ENCODE measurements at regions not wholly inside any gene's neighbourhood (a gene's known extent, or its start where the extent isn't known, plus 50 kb on each side); places are given as distances from the start of the nearest gene placed in this dataset.

DNA sequence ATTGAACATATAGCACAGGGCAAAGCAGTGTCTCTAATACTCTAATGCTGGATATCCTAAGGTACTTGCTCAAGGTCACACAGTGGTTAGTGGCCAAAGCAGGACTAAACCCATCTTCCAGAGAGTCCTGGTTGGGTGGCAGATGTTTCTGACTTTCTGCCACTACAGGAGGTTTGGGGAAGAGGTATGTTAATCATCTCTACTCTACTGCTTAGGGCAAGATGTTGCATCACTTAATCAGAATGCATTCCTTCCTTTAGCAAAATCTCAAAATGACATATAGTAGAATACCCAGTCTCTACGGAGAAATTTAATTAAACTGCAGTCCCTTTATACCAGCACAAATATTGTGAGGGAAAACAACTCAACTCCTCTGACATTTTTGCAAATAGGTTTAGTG, 190.7 kb upstream of the FAM241A start:
- no peak overlapping the region for H3K4me2 ChIP-seq (ENCODE audit: insufficient read depth, low read length)
- H3K36me3 ChIP-seq (ENCODE audit: insufficient read depth, low read length): no peaks in the 10 kb centered on the region
- H3K4me1 ChIP-seq (ENCODE audit: insufficient read depth, low read length): no peaks in the 10 kb centered on the region
- H4K20me1 ChIP-seq (ENCODE audit: insufficient read depth, low read length): no peaks in the 10 kb centered on the region
- TF ChIP-seq, protein P1, sequence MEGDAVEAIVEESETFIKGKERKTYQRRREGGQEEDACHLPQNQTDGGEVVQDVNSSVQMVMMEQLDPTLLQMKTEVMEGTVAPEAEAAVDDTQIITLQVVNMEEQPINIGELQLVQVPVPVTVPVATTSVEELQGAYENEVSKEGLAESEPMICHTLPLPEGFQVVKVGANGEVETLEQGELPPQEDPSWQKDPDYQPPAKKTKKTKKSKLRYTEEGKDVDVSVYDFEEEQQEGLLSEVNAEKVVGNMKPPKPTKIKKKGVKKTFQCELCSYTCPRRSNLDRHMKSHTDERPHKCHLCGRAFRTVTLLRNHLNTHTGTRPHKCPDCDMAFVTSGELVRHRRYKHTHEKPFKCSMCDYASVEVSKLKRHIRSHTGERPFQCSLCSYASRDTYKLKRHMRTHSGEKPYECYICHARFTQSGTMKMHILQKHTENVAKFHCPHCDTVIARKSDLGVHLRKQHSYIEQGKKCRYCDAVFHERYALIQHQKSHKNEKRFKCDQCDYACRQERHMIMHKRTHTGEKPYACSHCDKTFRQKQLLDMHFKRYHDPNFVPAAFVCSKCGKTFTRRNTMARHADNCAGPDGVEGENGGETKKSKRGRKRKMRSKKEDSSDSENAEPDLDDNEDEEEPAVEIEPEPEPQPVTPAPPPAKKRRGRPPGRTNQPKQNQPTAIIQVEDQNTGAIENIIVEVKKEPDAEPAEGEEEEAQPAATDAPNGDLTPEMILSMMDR (IDR thresholded peaks at IDR 0.05; ENCODE audit: extremely low read depth, low read depth, low read length): no peak
- H3K27ac ChIP-seq (ENCODE audit: low read depth, low read length): no peak overlapping the region
- H3K4me3 ChIP-seq (ENCODE audit: insufficient read depth, low read length): no peak overlapping the region
- no peaks in the 10 kb centered on the region for H3K79me2 ChIP-seq (ENCODE audit: insufficient read depth, low read length)
- H2AFZ ChIP-seq (ENCODE audit: low read length): no peak overlapping the region
- no peaks in the 10 kb centered on the region for H3K9me3 ChIP-seq (ENCODE audit: low read depth, low read length)
- no peak for DNase-seq (ENCODE audit: insufficient read length, low spot score, missing footprints)
- H3K27me3 ChIP-seq (ENCODE audit: insufficient read depth, low read length): no peaks in the 10 kb centered on the region

DNA sequence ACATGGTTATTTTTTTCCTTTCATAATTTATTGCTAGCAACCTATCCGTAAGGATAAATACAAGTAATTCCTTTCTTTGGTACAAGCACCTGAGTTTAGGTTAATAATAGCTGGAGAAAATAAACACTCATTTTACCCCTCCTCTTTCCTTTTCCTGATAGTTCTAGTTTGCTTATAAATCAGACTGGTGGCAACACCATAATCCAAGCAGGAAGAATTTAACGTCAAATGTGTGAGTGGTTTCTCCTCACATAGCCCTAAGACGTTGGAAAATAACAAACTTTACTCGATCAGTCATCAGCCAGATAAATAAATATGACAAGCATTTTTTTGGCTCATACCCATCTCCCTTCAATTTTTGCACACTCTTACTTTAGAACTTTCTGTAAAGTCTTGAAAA, 190.3 kb upstream of the FAM241A start:
- H3K4me1 ChIP-seq (ENCODE audit: insufficient read depth, low read length): no peaks in the 10 kb centered on the region
- H4K20me1 ChIP-seq (ENCODE audit: insufficient read depth, low read length): no peaks in the 10 kb centered on the region
- H3K9me3 ChIP-seq (ENCODE audit: low read depth, low read length): no peaks in the 10 kb centered on the region
- H2AFZ ChIP-seq (ENCODE audit: low read length): no peak overlapping the region
- H3K79me2 ChIP-seq (ENCODE audit: insufficient read depth, low read length): no peaks in the 10 kb centered on the region
- no peaks in the 10 kb centered on the region for H3K36me3 ChIP-seq (ENCODE audit: insufficient read depth, low read length)
- H3K27ac ChIP-seq (ENCODE audit: low read depth, low read length): no peak overlapping the region
- TF ChIP-seq, protein P1 (IDR thresholded peaks at IDR 0.05; ENCODE audit: extremely low read depth, low read depth, low read length): no peak
- DNase-seq (ENCODE audit: insufficient read length, low spot score, missing footprints): no peak
- no peaks in the 10 kb centered on the region for H3K27me3 ChIP-seq (ENCODE audit: insufficient read depth, low read length)
- no peak overlapping the region for H3K4me2 ChIP-seq (ENCODE audit: insufficient read depth, low read length)
- H3K4me3 ChIP-seq (ENCODE audit: insufficient read depth, low read length): no peak overlapping the region

DNA sequence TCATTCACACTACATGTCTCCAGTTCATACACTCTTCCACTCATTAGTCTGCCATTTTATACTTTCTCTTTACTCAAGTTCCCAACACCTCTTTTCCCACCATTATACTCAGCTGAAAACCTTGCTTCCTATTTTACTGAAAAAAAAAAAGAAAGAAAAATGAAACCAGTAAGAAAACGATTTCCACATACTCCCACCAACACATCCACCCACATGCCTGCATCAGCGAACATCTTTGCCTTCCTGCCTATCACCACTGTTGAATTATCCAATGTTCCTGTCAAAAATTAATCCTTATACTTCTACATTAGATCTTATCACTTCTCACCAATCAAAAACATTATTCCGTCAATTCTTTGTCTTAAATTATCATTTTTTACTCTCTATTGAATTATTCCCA, 188.1 kb upstream of the FAM241A start:
- Histone ChIP-seq H4K20me1 (ENCODE audit: insufficient read depth, low read length) (no peaks in the 10 kb centered on the region), H3K9me3 (ENCODE audit: low read depth, low read length) (no peaks in the 10 kb centered on the region), H3K4me3 (ENCODE audit: insufficient read depth, low read length) (no peak overlapping the region), H3K4me1 (ENCODE audit: insufficient read depth, low read length) (no peaks in the 10 kb centered on the region), H3K4me2 (ENCODE audit: insufficient read depth, low read length) (no peak overlapping the region), H3K27ac (ENCODE audit: low read depth, low read length) (no peak overlapping the region), H3K27me3 (ENCODE audit: insufficient read depth, low read length) (no peaks in the 10 kb centered on the region), H3K79me2 (ENCODE audit: insufficient read depth, low read length) (no peaks in the 10 kb centered on the region), H2AFZ (ENCODE audit: low read length) (no peak overlapping the region), H3K36me3 (ENCODE audit: insufficient read depth, low read length) (no peaks in the 10 kb centered on the region)
- TF ChIP-seq, protein P1 (IDR thresholded peaks at IDR 0.05; ENCODE audit: extremely low read depth, low read depth, low read length): no peak
- no peak for DNase-seq (ENCODE audit: insufficient read length, low spot score, missing footprints)

DNA sequence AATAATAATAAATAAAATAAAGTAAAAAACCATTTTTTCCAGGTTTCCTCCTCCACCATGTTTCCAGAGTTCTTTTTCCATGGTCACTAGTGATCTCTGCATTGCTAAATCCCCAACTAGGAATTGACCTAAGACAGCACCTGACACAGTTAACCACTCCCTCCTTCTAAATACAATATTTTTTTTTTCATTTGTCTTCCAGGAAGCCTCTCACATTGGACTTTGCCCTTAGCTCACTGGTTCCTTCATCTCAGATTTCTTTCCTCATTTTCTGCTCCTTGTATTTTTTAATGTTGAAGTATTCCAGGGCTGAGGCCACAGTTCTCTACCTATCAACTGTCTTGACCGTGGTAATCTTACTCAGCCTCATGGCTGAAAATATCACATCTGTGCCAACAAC, 187.3 kb upstream of the FAM241A start:
- TF ChIP-seq, protein P1 (IDR thresholded peaks at IDR 0.05; ENCODE audit: extremely low read depth, low read depth, low read length): no peak
- H4K20me1 ChIP-seq (ENCODE audit: insufficient read depth, low read length): no peaks in the 10 kb centered on the region
- H3K27ac ChIP-seq (ENCODE audit: low read depth, low read length): no peak overlapping the region
- H3K27me3 ChIP-seq (ENCODE audit: insufficient read depth, low read length): no peaks in the 10 kb centered on the region
- no peaks in the 10 kb centered on the region for H3K9me3 ChIP-seq (ENCODE audit: low read depth, low read length)
- no peak overlapping the region for H3K4me2 ChIP-seq (ENCODE audit: insufficient read depth, low read length)
- H3K79me2 ChIP-seq (ENCODE audit: insufficient read depth, low read length): no peaks in the 10 kb centered on the region
- H3K36me3 ChIP-seq (ENCODE audit: insufficient read depth, low read length): no peaks in the 10 kb centered on the region
- no peak overlapping the region for H2AFZ ChIP-seq (ENCODE audit: low read length)
- no peak for DNase-seq (ENCODE audit: insufficient read length, low spot score, missing footprints)
- H3K4me1 ChIP-seq (ENCODE audit: insufficient read depth, low read length): no peaks in the 10 kb centered on the region
- H3K4me3 ChIP-seq (ENCODE audit: insufficient read depth, low read length): no peak overlapping the region

All from osteoblast (primary cell).